ENCODE measurements at regions not wholly inside any gene's neighbourhood (a gene's known extent, or its start where the extent isn't known, plus 50 kb on each side); places are given as distances from the start of the nearest gene placed in this dataset.

- TF ChIP-seq, protein P1, sequence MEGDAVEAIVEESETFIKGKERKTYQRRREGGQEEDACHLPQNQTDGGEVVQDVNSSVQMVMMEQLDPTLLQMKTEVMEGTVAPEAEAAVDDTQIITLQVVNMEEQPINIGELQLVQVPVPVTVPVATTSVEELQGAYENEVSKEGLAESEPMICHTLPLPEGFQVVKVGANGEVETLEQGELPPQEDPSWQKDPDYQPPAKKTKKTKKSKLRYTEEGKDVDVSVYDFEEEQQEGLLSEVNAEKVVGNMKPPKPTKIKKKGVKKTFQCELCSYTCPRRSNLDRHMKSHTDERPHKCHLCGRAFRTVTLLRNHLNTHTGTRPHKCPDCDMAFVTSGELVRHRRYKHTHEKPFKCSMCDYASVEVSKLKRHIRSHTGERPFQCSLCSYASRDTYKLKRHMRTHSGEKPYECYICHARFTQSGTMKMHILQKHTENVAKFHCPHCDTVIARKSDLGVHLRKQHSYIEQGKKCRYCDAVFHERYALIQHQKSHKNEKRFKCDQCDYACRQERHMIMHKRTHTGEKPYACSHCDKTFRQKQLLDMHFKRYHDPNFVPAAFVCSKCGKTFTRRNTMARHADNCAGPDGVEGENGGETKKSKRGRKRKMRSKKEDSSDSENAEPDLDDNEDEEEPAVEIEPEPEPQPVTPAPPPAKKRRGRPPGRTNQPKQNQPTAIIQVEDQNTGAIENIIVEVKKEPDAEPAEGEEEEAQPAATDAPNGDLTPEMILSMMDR (conservative IDR thresholded peaks at IDR 0.05; ENCODE audit: low read depth, low read length) = no peak
- DNase-seq (ENCODE audit: low read depth) = no peak
- H3K4me3 ChIP-seq (ENCODE audit: low read length) = no peak overlapping the region
These were observed 569.6 kb downstream of the NTRK3 start for GRCh38 chr15:87686841-87687522.

DNA sequence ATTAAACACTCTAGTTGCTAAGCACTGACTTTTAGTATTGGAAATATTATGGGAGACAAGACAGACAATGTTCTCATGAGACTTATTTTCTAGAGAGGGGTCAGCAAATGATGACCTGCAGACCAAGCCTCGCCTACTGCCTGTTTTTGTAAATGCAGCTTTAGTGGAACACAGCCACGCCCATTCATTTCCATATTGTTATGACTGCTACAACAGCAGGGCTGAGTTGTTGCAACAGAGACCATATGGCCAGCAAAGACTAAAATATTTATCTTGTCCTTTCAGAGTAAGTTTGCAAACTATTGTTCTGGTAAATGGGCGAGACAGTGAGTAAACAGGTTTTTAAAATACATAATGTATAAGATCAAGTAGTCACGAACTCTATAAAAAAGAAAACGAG, 570.2 kb downstream of the NTRK3 start:
- H3K4me3 ChIP-seq (ENCODE audit: low read length) = no peak overlapping the region
- TF ChIP-seq, protein P1 (conservative IDR thresholded peaks at IDR 0.05; ENCODE audit: low read depth, low read length) = no peak
- DNase-seq (ENCODE audit: low read depth) = no peak

DNA sequence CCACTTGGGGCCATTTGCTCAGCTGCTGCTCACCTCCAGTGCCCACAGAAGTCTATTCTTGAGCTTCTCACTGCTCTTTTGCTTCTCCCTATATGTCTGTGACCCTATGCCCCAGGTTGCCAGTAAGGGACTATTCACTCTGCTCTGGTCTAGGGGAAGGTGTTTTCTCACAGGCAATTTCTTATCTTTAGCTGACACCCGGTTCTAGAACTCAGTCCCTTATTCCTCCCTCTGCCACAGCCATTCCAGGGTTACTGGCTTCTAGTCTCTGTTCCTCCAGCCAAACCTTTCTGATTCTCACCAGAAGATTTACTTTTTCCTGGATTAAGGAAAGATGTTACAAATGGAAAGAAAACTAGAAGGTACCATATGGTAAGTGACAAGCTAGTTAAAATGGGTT, 574.0 kb downstream of the NTRK3 start:
- H3K4me3 ChIP-seq (ENCODE audit: low read length) = no peak overlapping the region
- TF ChIP-seq, protein P1 (conservative IDR thresholded peaks at IDR 0.05; ENCODE audit: low read depth, low read length) = no peak
- DNase-seq (ENCODE audit: low read depth) = no peak

- TF ChIP-seq, protein P1 (conservative IDR thresholded peaks at IDR 0.05; ENCODE audit: low read depth, low read length) = no peak
- no peak overlapping the region for H3K4me3 ChIP-seq (ENCODE audit: low read length)
- no peak for DNase-seq (ENCODE audit: low read depth)
These were observed 575.4 kb downstream of the NTRK3 start for GRCh38 chr15:87681104-87681503.

DNA sequence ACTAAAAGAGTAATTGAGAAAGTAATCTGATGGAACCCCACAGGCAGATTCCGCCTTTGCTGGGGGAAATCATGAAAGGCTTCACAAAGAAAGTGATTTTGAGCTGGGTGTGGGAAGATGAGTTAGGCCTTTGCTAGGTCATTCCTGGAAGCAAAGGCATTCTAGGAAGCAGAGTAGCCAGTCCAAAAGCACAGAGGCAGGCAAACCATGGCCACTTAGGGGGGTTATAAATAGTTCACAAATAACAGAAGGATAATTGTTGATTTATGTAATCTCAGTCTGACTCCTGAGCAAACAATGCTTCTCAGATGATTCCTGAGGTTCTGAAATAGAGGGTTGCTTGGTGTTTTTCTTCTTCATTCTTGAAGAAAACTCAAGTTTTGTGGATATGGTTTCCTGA, 576.3 kb downstream of the NTRK3 start:
- H3K4me3 ChIP-seq (ENCODE audit: low read length) = no peak overlapping the region
- no peak for DNase-seq (ENCODE audit: low read depth)
- TF ChIP-seq, protein P1 (conservative IDR thresholded peaks at IDR 0.05; ENCODE audit: low read depth, low read length) = no peak

GRCh38 chr15:87675271-87675670, 581.3 kb downstream of the NTRK3 start:
- H3K4me3 ChIP-seq (ENCODE audit: low read length) = no peak overlapping the region
- TF ChIP-seq, protein P1 (conservative IDR thresholded peaks at IDR 0.05; ENCODE audit: low read depth, low read length) = no peak
- no peak for DNase-seq (ENCODE audit: low read depth)
